NB4 (cell line): ENCODE measurements at regions not wholly inside any gene's neighbourhood (a gene's known extent, or its start where the extent isn't known, plus 50 kb on each side); places are given as distances from the start of the nearest gene placed in this dataset.

Experiments used
- CTCF ChIP-seq: IDR thresholded peaks from one replicate; pipeline ENCODE4 v1.5.1; 2012; ENCODE audit warnings: low read depth, low read length
- MAX ChIP-seq: IDR thresholded peaks from 2 replicates; pipeline ENCODE4 v1.6.1; 2011; ENCODE audit warnings: low read depth, low read length
- MYC ChIP-seq: IDR thresholded peaks from 2 replicates; pipeline ENCODE4 v1.6.1; 2011; ENCODE audit warnings: low read depth, low read length
- POLR2A ChIP-seq: IDR thresholded peaks from 2 replicates; pipeline ENCODE4 v1.6.1; 2011; ENCODE audit warnings: mild to moderate bottlenecking; ENCODE audit not compliant: insufficient read length; ENCODE audit errors: extremely low read depth

DNA sequence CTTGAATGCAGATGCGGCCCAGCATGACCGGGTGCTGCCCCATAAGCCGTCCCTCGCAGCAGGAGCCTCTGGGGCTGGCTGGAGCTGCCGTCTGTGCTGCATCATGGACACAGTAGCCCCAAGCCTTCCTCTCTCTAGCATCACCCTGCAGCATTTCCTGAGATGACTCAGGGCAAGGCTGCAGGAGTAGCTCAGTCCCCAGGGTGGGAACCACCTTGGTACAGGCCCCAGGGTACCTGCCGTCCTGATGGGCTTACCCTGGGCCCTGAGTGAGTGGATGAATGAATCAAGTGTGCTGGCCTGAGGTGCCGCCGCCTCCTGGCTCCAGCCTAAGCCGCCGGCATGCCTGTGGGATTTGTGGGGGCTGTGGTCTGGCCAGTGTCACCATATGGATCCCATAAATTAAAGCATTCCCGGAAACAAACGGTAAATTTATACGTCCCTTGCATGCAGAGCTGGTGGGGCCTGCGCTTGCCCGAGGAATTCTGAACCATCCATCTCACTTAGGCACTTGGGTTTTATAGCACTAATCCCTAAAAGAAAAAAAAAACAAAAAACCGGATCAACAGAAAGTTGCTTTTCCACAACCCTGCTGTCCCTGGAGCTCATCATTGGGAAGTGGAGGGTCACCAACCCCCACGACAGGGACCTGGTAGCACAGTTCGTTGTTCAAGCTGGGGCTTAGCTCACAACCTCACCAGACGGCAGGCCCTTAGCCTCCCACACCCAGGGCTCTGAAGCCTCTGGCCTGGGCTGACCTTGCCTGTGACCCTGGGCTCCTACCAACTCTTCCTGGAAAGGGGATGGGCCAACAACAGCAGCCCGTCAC lies 242.6 kb upstream of the CIBAR2 start:
- TF ChIP-seq CTCF (no peak), MAX (no peak), POLR2A (no peak), MYC (no peak)
